ENCODE measurements at regions not wholly inside any gene's neighbourhood (a gene's known extent, or its start where the extent isn't known, plus 50 kb on each side); places are given as distances from the start of the nearest gene placed in this dataset.

GRCh38 chr6:232982-233640 is 59.2 kb upstream of the DUSP22 start:
- TF ChIP-seq SPI1 (IDR thresholded peaks at IDR 0.05; ENCODE audit: low read depth, low read length) (peak; percentile 83), TAF1 (IDR thresholded peaks at IDR 0.05; ENCODE audit: low read depth, low read length) (no peak), POLR2AphosphoS5 (IDR thresholded peaks at IDR 0.05; ENCODE audit: low read depth, low read length) (no peak)
- DNase-seq (ENCODE audit: insufficient read length, low spot score) (no peak), FAIRE-seq (peak; percentile 77)

GRCh38 chr6:234706-235372 is 57.4 kb upstream of the DUSP22 start:
- no peak for TF ChIP-seq PAX5 (IDR thresholded peaks at IDR 0.05; ENCODE audit: insufficient read depth, low read length, severe bottlenecking)
- TF ChIP-seq POLR2AphosphoS5 (IDR thresholded peaks at IDR 0.05; ENCODE audit: low read depth, low read length): no peak
- no peak for TF ChIP-seq POU2F2 (IDR thresholded peaks at IDR 0.05; ENCODE audit: low read depth, low read length)
- no peak for TF ChIP-seq POLR2A (IDR thresholded peaks at IDR 0.05; ENCODE audit: low read depth, low read length)
- no peak for TF ChIP-seq SPI1 (IDR thresholded peaks at IDR 0.05; ENCODE audit: low read depth, low read length)
- no peak for TF ChIP-seq TAF1 (IDR thresholded peaks at IDR 0.05; ENCODE audit: low read depth, low read length)
- DNase-seq (ENCODE audit: insufficient read length, low spot score) (no peak), FAIRE-seq (peak; percentile 75)

DNA sequence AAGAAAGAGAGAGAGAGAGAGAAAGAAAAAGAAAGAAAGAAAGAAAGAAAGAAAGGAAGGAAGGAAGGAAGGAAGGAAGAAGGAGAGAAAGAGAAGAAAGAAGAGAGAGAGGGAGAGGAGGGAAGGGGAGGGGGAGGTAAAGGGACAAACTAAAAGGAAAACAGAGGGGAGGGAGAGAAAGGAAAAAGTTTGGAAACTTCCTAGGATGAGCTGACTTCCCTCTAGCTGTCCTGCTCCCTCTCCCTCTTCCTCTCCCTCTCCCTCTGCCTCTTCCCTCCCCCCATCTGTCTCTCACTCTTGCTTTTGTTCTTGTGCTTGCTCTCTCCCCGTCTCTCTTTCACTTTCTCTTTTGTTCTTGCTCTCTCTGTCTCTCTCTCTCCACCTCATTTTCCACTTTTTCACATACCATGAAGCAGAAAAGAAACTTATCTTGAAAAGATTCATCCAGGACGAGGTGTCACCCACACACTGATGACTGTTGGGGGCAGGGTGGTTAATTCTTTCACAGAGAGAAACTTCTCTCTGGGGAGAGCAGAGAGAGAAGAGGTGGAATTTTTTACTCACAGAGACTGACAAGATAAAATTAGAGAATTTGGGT is 56.4 kb upstream of the DUSP22 start:
- TF ChIP-seq SPI1 (IDR thresholded peaks at IDR 0.05; ENCODE audit: low read depth, low read length): peak; percentile 44
- peak; percentile 35; the same call in 1 of the 2 replicates for TF ChIP-seq TAF1 (IDR thresholded peaks at IDR 0.05; ENCODE audit: low read depth, low read length)
- no peak for TF ChIP-seq PAX5 (IDR thresholded peaks at IDR 0.05; ENCODE audit: insufficient read depth, low read length, severe bottlenecking)
- no peak for DNase-seq (ENCODE audit: insufficient read length, low spot score)

DNA sequence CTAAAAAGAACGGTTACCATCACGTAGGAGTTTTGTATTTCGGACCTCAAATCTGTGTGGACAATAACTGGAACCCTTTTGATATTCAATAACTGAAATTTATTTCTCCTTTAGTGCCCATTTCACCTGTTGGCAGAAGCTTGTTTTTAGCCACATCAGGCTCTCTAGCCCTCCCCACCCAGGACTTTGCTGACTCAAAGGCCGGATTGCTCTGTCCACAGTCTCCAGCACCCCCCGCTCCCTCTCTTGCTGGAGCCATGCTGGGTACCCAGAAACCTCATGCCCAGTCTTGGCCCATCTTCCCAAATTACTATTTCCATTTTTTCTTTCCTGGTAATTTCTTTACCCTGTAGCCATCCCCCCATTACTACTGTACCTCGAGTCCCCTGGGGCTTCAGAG is 55.8 kb upstream of the DUSP22 start:
- FAIRE-seq: no peak
- TF ChIP-seq POLR2AphosphoS5 (IDR thresholded peaks at IDR 0.05; ENCODE audit: low read depth, low read length): no peak
- TF ChIP-seq PAX5 (IDR thresholded peaks at IDR 0.05; ENCODE audit: insufficient read depth, low read length, severe bottlenecking): no peak
- TF ChIP-seq SPI1 (IDR thresholded peaks at IDR 0.05; ENCODE audit: low read depth, low read length): no peak
- no peak for TF ChIP-seq POLR2A (IDR thresholded peaks at IDR 0.05; ENCODE audit: low read depth, low read length)
- no peak for TF ChIP-seq POU2F2 (IDR thresholded peaks at IDR 0.05; ENCODE audit: low read depth, low read length)
- TF ChIP-seq TAF1 (IDR thresholded peaks at IDR 0.05; ENCODE audit: low read depth, low read length): no peak

More for the DNA sequence above, 56.4 kb upstream of the DUSP22 start:
- peak; percentile 76 for FAIRE-seq

DNA sequence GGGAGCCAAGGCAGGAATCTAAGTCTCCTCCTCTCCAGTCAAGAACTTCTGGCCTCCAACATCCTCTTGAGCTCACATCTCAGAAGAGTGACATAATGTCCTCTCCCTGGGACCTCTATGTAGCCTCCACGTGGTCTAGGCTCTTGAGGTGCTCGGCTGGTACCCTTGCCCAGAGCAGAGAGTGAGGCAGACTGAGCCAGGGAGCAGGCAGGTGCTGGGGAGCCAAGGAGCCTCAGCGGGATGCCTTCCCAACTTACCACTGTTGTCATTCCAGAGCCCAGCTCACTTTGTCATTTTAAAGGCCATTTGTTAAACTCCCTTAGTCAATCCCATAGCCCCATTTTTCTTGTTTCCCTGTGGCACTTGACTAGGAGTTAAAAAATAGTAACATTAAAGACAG is 52.1 kb upstream of the DUSP22 start:
- no peak for FAIRE-seq
- no peak for TF ChIP-seq TAF1 (IDR thresholded peaks at IDR 0.05; ENCODE audit: low read depth, low read length)
- TF ChIP-seq SPI1 (IDR thresholded peaks at IDR 0.05; ENCODE audit: low read depth, low read length): no peak
- no peak for TF ChIP-seq POLR2AphosphoS5 (IDR thresholded peaks at IDR 0.05; ENCODE audit: low read depth, low read length)
- TF ChIP-seq PAX5 (IDR thresholded peaks at IDR 0.05; ENCODE audit: insufficient read depth, low read length, severe bottlenecking): no peak
- TF ChIP-seq POLR2A (IDR thresholded peaks at IDR 0.05; ENCODE audit: low read depth, low read length): no peak
- no peak for DNase-seq (ENCODE audit: insufficient read length, low spot score)

More for the DNA sequence above, 55.8 kb upstream of the DUSP22 start:
- no peak for DNase-seq (ENCODE audit: insufficient read length, low spot score)

GRCh38 chr6:241336-241865 is 50.9 kb upstream of the DUSP22 start:
- TF ChIP-seq POLR2AphosphoS5 (IDR thresholded peaks at IDR 0.05; ENCODE audit: low read depth, low read length) (no peak), TAF1 (IDR thresholded peaks at IDR 0.05; ENCODE audit: low read depth, low read length) (no peak), SPI1 (IDR thresholded peaks at IDR 0.05; ENCODE audit: low read depth, low read length) (no peak), PAX5 (IDR thresholded peaks at IDR 0.05; ENCODE audit: insufficient read depth, low read length, severe bottlenecking) (no peak), POU2F2 (IDR thresholded peaks at IDR 0.05; ENCODE audit: low read depth, low read length) (no peak), POLR2A (IDR thresholded peaks at IDR 0.05; ENCODE audit: low read depth, low read length) (no peak)
- DNase-seq (ENCODE audit: insufficient read length, low spot score): no peak
- FAIRE-seq: peak; percentile 35

All from GM12891 (cell line).